HUES6 (cell line): ENCODE measurements at regions not wholly inside any gene's neighbourhood (a gene's known extent, or its start where the extent isn't known, plus 50 kb on each side); places are given as distances from the start of the nearest gene placed in this dataset.

Source experiments
- H3K27ac ChIP-seq: 2 replicates; pipeline ENCODE4 v1.7.0; 2013; ENCODE audit warnings: low read depth, mild to moderate bottlenecking, low read length, inconsistent platforms
- H3K27me3 ChIP-seq: 2 replicates; pipeline ENCODE4 v1.6.1; 2013; ENCODE audit warnings: low read length; ENCODE audit not compliant: control insufficient read depth, insufficient read depth
- H3K36me3 ChIP-seq: 2 replicates; pipeline ENCODE4 v1.6.1; 2013; ENCODE audit warnings: low read length; ENCODE audit not compliant: control insufficient read depth, insufficient read depth
- H3K4me1 ChIP-seq: 2 replicates; pipeline ENCODE4 v1.6.1; 2013; ENCODE audit warnings: low read length; ENCODE audit not compliant: control insufficient read depth, insufficient read depth
- H3K4me3 ChIP-seq: 2 replicates; pipeline ENCODE4 v1.5.1; 2013; ENCODE audit warnings: low read depth, low read length
- H3K9ac ChIP-seq: one replicate; pipeline ENCODE4 v1.6.1; 2013; ENCODE audit warnings: mild to moderate bottlenecking, low read length
- H3K9me3 ChIP-seq: 2 replicates; pipeline ENCODE4 v1.6.1; 2013; ENCODE audit warnings: low read depth, low read length; ENCODE audit not compliant: control insufficient read depth, insufficient read depth

- Histone ChIP-seq H3K9ac (no peak overlapping the region), H3K27me3 (no peaks in the 10 kb centered on the region), H3K27ac (no peak overlapping the region), H3K4me3 (no peak overlapping the region), H3K36me3 (no peaks in the 10 kb centered on the region), H3K4me1 (no peaks in the 10 kb centered on the region), H3K9me3 (peaks cover 2% of the 10 kb centered on the region; the same call in 1 of the 2 replicates)
Measured at GRCh38 chr10:11392776-11393175, 218.7 kb downstream of the USP6NL start.

- Histone ChIP-seq H3K4me1 (peaks cover 13% of the 10 kb centered on the region; the same call in 1 of the 2 replicates), H3K9me3 (peaks cover 4% of the 10 kb centered on the region; the same call in 1 of the 2 replicates), H3K9ac (no peak overlapping the region), H3K27ac (no peak overlapping the region), H3K27me3 (no peaks in the 10 kb centered on the region), H3K4me3 (no peak overlapping the region), H3K36me3 (no peaks in the 10 kb centered on the region)
Measured at GRCh38 chr10:11388996-11389395, 222.5 kb downstream of the USP6NL start.

GRCh38 chr10:11387551-11388222 lies 223.8 kb downstream of the USP6NL start:
- peaks cover 6% of the 10 kb centered on the region; the same call in 1 of the 2 replicates for H3K9me3 ChIP-seq
- H3K4me1 ChIP-seq = peaks cover 13% of the 10 kb centered on the region; the same call in 1 of the 2 replicates
- no peak overlapping the region for H3K9ac ChIP-seq
- no peak overlapping the region for H3K27ac ChIP-seq
- H3K36me3 ChIP-seq = no peaks in the 10 kb centered on the region
- H3K4me3 ChIP-seq = no peak overlapping the region
- no peaks in the 10 kb centered on the region for H3K27me3 ChIP-seq

- no peaks in the 10 kb centered on the region for H3K27me3 ChIP-seq
- peaks cover 6% of the 10 kb centered on the region; the same call in 1 of the 2 replicates for H3K9me3 ChIP-seq
- no peak overlapping the region for H3K27ac ChIP-seq
- no peaks in the 10 kb centered on the region for H3K36me3 ChIP-seq
- H3K9ac ChIP-seq = no peak overlapping the region
- peaks cover 13% of the 10 kb centered on the region; the same call in 1 of the 2 replicates for H3K4me1 ChIP-seq
- H3K4me3 ChIP-seq = no peak overlapping the region
Measured at GRCh38 chr10:11387044-11387443, 224.4 kb downstream of the USP6NL start.
